ENCODE measurements at regions not wholly inside any gene's neighbourhood (a gene's known extent, or its start where the extent isn't known, plus 50 kb on each side); places are given as distances from the start of the nearest gene placed in this dataset.

- 41% methylated on average over 3 of the region's 3 CpGs for WGBS (ENCODE audit: low lambda C conversion rate, missing lambda C conversion rate)
- Histone ChIP-seq H3K27me3 (no peaks in the 10 kb centered on the region), H3K79me2 (no peaks in the 10 kb centered on the region), H3K9me2 (replicated peaks; ENCODE audit: insufficient read depth) (no peaks in the 10 kb centered on the region), H2AFZ (no peak overlapping the region), H3K9me3 (ENCODE audit: low read depth) (no peaks in the 10 kb centered on the region), H3K4me1 (ENCODE audit: insufficient read depth) (peaks cover 6% of the 10 kb centered on the region), H3K4me2 (no peak overlapping the region), H3K4me3 (no peak overlapping the region), H3K36me3 (replicated peaks; ENCODE audit: insufficient read depth, low read depth) (no peaks in the 10 kb centered on the region), H3K27ac (no peak overlapping the region), H4K20me1 (ENCODE audit: insufficient read depth, poor library complexity, severe bottlenecking) (no peaks in the 10 kb centered on the region)
- no peak for DNase-seq (ENCODE audit: low spot score)
- TF ChIP-seq CTCF (IDR thresholded peaks at IDR 0.05; ENCODE audit: poor library complexity), result no peak
- TF ChIP-seq EZH2phosphoT487 (IDR thresholded peaks at IDR 0.05; ENCODE audit: low read depth, severe bottlenecking, unreplicated experiment), result no peak
- TF ChIP-seq EZH2 (IDR thresholded peaks at IDR 0.05; ENCODE audit: borderline replicate concordance), result no peak
Observed at GRCh38 chr13:99640260-99640659, 139.0 kb downstream of the TM9SF2 start.

GRCh38 chr13:99639126-99639525, 137.9 kb downstream of the TM9SF2 start:
- H4K20me1 ChIP-seq (ENCODE audit: insufficient read depth, poor library complexity, severe bottlenecking), result no peaks in the 10 kb centered on the region
- no peaks in the 10 kb centered on the region for H3K9me2 ChIP-seq (replicated peaks; ENCODE audit: insufficient read depth)
- H3K4me3 ChIP-seq, result no peak overlapping the region
- TF ChIP-seq CTCF (IDR thresholded peaks at IDR 0.05; ENCODE audit: poor library complexity), result no peak
- TF ChIP-seq EZH2phosphoT487 (IDR thresholded peaks at IDR 0.05; ENCODE audit: low read depth, severe bottlenecking, unreplicated experiment), result no peak
- TF ChIP-seq EZH2 (IDR thresholded peaks at IDR 0.05; ENCODE audit: borderline replicate concordance), result no peak
- no peaks in the 10 kb centered on the region for H3K27me3 ChIP-seq
- no peak overlapping the region for H3K4me2 ChIP-seq
- peaks cover 6% of the 10 kb centered on the region for H3K4me1 ChIP-seq (ENCODE audit: insufficient read depth)
- 93% methylated on average over 4 of the region's 4 CpGs for WGBS (ENCODE audit: low lambda C conversion rate, missing lambda C conversion rate)
- H2AFZ ChIP-seq, result no peak overlapping the region
- no peaks in the 10 kb centered on the region for H3K9me3 ChIP-seq (ENCODE audit: low read depth)
- DNase-seq (ENCODE audit: low spot score), result no peak
- H3K36me3 ChIP-seq (replicated peaks; ENCODE audit: insufficient read depth, low read depth), result no peaks in the 10 kb centered on the region
- H3K79me2 ChIP-seq, result no peaks in the 10 kb centered on the region
- no peak overlapping the region for H3K27ac ChIP-seq

GRCh38 chr13:99636728-99637353, 135.6 kb downstream of the TM9SF2 start:
- no peak for TF ChIP-seq CTCF (IDR thresholded peaks at IDR 0.05; ENCODE audit: poor library complexity)
- Histone ChIP-seq H2AFZ (no peak overlapping the region), H3K9me2 (replicated peaks; ENCODE audit: insufficient read depth) (no peaks in the 10 kb centered on the region), H3K4me1 (ENCODE audit: insufficient read depth) (peaks cover 6% of the 10 kb centered on the region), H3K9me3 (ENCODE audit: low read depth) (no peaks in the 10 kb centered on the region), H3K27ac (no peak overlapping the region), H3K79me2 (no peaks in the 10 kb centered on the region), H3K4me3 (no peak overlapping the region), H3K4me2 (no peak overlapping the region), H3K36me3 (replicated peaks; ENCODE audit: insufficient read depth, low read depth) (no peaks in the 10 kb centered on the region), H3K27me3 (no peaks in the 10 kb centered on the region), H4K20me1 (ENCODE audit: insufficient read depth, poor library complexity, severe bottlenecking) (no peaks in the 10 kb centered on the region)
- 97% methylated on average over 7 of the region's 7 CpGs for WGBS (ENCODE audit: low lambda C conversion rate, missing lambda C conversion rate)
- no peak for DNase-seq (ENCODE audit: low spot score)

GRCh38 chr13:99636306-99636705, 135.0 kb downstream of the TM9SF2 start:
- Histone ChIP-seq H3K4me2 (no peak overlapping the region), H3K9me2 (replicated peaks; ENCODE audit: insufficient read depth) (no peaks in the 10 kb centered on the region), H3K9me3 (ENCODE audit: low read depth) (no peaks in the 10 kb centered on the region), H3K4me1 (ENCODE audit: insufficient read depth) (peaks cover 6% of the 10 kb centered on the region), H3K27ac (no peak overlapping the region), H2AFZ (no peak overlapping the region), H3K27me3 (no peaks in the 10 kb centered on the region), H3K4me3 (no peak overlapping the region), H3K36me3 (replicated peaks; ENCODE audit: insufficient read depth, low read depth) (no peaks in the 10 kb centered on the region), H3K79me2 (no peaks in the 10 kb centered on the region), H4K20me1 (ENCODE audit: insufficient read depth, poor library complexity, severe bottlenecking) (no peaks in the 10 kb centered on the region)
- DNase-seq (ENCODE audit: low spot score), result no peak
- TF ChIP-seq EZH2 (IDR thresholded peaks at IDR 0.05; ENCODE audit: borderline replicate concordance) (no peak), CTCF (IDR thresholded peaks at IDR 0.05; ENCODE audit: poor library complexity) (no peak), EZH2phosphoT487 (IDR thresholded peaks at IDR 0.05; ENCODE audit: low read depth, severe bottlenecking, unreplicated experiment) (no peak)
- 88% methylated on average over 1 of the region's 1 CpG for WGBS (ENCODE audit: low lambda C conversion rate, missing lambda C conversion rate)

All from hepatocyte (in vitro differentiated cells).